Transverse colon (tissue), 4 donors: ENCODE measurements at regions not wholly inside any gene's neighbourhood (a gene's known extent, or its start where the extent isn't known, plus 50 kb on each side); places are given as distances from the start of the nearest gene placed in this dataset.

Experiments
- DNase-seq: peaks from one replicate; pipeline ENCODE4 v3.0.0-alpha.2; 2019
- H3K27ac ChIP-seq, 4 donors: fragments of 200-600 bp; sonication (generic); 2 replicates each; pipeline ENCODE4 v1.5.1; 2016 to 2018; ENCODE audit warnings: inconsistent platforms in 4 of 4
- H3K27me3 ChIP-seq: fragments of 200-600 bp; sonication (generic); 2 replicates; pipeline ENCODE4 v1.5.1; 2017; ENCODE audit warnings: inconsistent platforms
- H3K36me3 ChIP-seq, 4 donors: fragments of 200-600 bp; sonication (generic); 2 replicates each; pipeline ENCODE4 v1.5.1; 2017 to 2019; ENCODE audit warnings: inconsistent platforms in 4 of 4
- H3K4me1 ChIP-seq, 4 donors: fragments of 200-600 bp; sonication (generic); 2 replicates each; pipeline ENCODE4 v1.5.1; 2017 to 2020; ENCODE audit warnings: inconsistent platforms in 4 of 4
- H3K4me3 ChIP-seq, 4 donors: fragments of 200-600 bp; sonication (generic); 1 replicate in 1 of 4; 2 replicates in 3 of 4; pipeline versions ENCODE4 v1.5.1 to v1.6.1; 2017 to 2019; ENCODE audit warnings: inconsistent platforms in 4 of 4
- H3K9me3 ChIP-seq, 2 donors: fragments of 200-600 bp; sonication (generic); 2 replicates each; pipeline ENCODE4 v1.5.1; 2017 to 2019; ENCODE audit warnings: inconsistent platforms in 2 of 2
- CTCF ChIP-seq, 5 experiments: fragments of 200-600 bp in 3 of 5; fragments of 450-650 bp in 2 of 5; sonication (generic) in 3 of 5; IDR thresholded peaks; 1 replicate in 2 of 5; 2 replicates in 3 of 5; pipeline ENCODE4 v1.5.1; 2016 to 2017; ENCODE audit warnings: antibody characterized with exemption in 5 of 5, inconsistent platforms in 3 of 5, mild to moderate bottlenecking in 2 of 5, moderate library complexity in 1 of 5
- EP300 ChIP-seq: sonication (generic); formaldehyde crosslinking; IDR thresholded peaks from one replicate; pipeline ENCODE4 v1.6.1; 2017; ENCODE audit warnings: antibody characterized with exemption, low read depth
- POLR2A ChIP-seq: fragments of 450-650 bp; IDR thresholded peaks from one replicate; pipeline ENCODE4 v1.6.1; 2016; ENCODE audit warnings: antibody characterized with exemption, mild to moderate bottlenecking, moderate library complexity
- POLR2AphosphoS5 ChIP-seq, 3 donors: sonication (generic); formaldehyde crosslinking; IDR thresholded peaks; one replicate each; pipeline ENCODE4 v1.6.1; 2016; ENCODE audit warnings: antibody characterized with exemption in 3 of 3
- WGBS, 2 donors: methylation state at CpG; one replicate each; pipeline ENCODE4 v1.1.5; 2018; ENCODE audit warnings: low coverage in 1 of 2; 5-methylcytosine and 5-hydroxymethylcytosine counted together
- in situ Hi-C, 4 donors: fragments of 200-750 bp; cut with MboI; loops; one replicate each; pipeline versions ENCODE4 v1.15.0 to v1.15.1; 2017; ENCODE audit warnings: low sequenced_read_pairs in 3 of 4, low pct_ligation_motif_present in 1 of 4, low pct_unique_long_range_greater_than_20kb in 1 of 4
- intact Hi-C: fragments of 100-400 bp; cut with DNase I; formaldehyde crosslinking; loops from one replicate; pipeline ENCODE4 v1.15.1; 2023; ENCODE audit warnings: low total_unique reads

DNA sequence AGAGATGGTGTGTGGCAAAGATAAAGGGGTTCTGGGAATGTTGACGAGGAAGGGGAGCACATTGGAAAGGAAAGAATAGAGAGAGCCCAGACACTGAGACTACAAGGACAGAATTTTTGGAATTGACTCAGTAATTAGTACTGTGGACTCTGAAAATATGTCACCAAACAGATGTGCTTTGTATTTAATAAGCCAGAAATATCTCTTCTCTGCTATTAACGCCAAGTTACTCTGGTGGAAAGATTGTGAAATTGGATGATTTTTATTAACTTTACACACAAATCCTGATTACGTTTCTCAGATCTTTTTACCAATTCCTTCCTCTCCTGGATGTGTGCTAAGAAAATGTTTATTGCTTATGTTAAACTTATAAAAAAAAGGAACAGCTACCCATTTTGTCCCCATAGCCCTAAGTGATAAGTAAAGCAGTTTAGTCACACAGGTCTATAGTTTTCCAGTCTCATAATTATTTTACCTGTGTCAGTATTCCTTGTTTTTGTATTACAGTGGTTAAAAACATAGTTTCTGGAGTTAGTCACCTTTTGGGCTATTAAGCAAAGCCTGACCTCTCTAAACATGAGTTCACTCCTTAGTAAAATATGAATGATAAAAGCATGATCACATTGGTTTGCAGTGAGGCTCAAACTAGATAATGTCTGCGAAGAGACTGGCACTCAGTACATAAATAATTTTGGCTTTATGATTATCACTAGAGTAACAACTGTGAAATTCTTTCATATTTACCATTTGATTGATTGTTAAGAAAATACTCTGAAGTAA lies 1068.3 kb downstream of the STIM2 start:
- no peak overlapping the region for H3K27ac ChIP-seq
- no peak overlapping the region for H3K4me3 ChIP-seq
- H3K4me1 ChIP-seq = no peaks in the 10 kb centered on the region
- no peaks in the 10 kb centered on the region for H3K27me3 ChIP-seq
- intact Hi-C loops = no loop called here
- no peaks in the 10 kb centered on the region for H3K36me3 ChIP-seq
- in situ Hi-C loops = no loop called here
- H3K9me3 ChIP-seq = no peaks in the 10 kb centered on the region
- TF ChIP-seq POLR2AphosphoS5 (IDR thresholded peaks at IDR 0.05) = no peak
- TF ChIP-seq CTCF (IDR thresholded peaks at IDR 0.05) = no peak
- TF ChIP-seq EP300 = no peak
- TF ChIP-seq POLR2A = no peak
- DNase-seq = no peak
- 61 to 73% methylated on average over 4 of the region's 4 CpGs for WGBS, 2 donors

DNA sequence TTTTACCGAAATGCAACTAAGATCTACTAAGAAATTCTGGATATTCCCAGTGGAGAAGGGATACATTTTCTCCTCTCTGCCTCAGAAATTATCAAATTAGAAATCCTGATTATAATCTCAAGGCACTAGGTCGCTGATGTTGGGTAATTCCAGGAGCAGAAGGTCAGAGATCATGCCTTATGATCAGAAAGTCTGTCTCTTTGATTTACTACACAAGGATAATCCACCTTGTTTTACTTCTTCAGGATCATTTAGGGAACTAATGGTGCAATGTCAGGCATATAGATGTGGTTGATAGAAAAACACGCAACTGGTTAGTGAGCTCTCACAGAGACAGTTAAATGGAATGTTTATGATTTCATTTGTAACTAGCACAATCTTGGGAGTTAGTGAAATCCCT lies 1069.7 kb downstream of the STIM2 start:
- no peaks in the 10 kb centered on the region for H3K4me1 ChIP-seq
- DNase-seq = no peak
- H3K4me3 ChIP-seq = no peak overlapping the region
- no peaks in the 10 kb centered on the region for H3K36me3 ChIP-seq
- intact Hi-C loops = no loop called here
- no peak overlapping the region for H3K27ac ChIP-seq
- WGBS, 2 donors = 47 to 67% methylated on average over 3 of the region's 3 CpGs
- no peaks in the 10 kb centered on the region for H3K9me3 ChIP-seq
- H3K27me3 ChIP-seq = no peaks in the 10 kb centered on the region
- TF ChIP-seq POLR2A (no peak), EP300 (no peak), POLR2AphosphoS5 (IDR thresholded peaks at IDR 0.05) (no peak), CTCF (IDR thresholded peaks at IDR 0.05) (no peak)
- in situ Hi-C loops = no loop called here

GRCh38 chr4:27930976-27931375 lies 1070.3 kb downstream of the STIM2 start:
- intact Hi-C loops (no loop called here), in situ Hi-C loops (no loop called here)
- no peak for DNase-seq
- no peak overlapping the region for H3K4me3 ChIP-seq
- no peaks in the 10 kb centered on the region for H3K27me3 ChIP-seq
- 85% methylated on average over 1 of the region's 1 CpG; no CpG with 5 or more reads in 1 of the 2 donors for WGBS, 2 donors
- no peak overlapping the region for H3K27ac ChIP-seq
- no peak for TF ChIP-seq CTCF (IDR thresholded peaks at IDR 0.05)
- no peak for TF ChIP-seq POLR2A
- TF ChIP-seq EP300 = no peak
- no peak for TF ChIP-seq POLR2AphosphoS5 (IDR thresholded peaks at IDR 0.05)
- H3K9me3 ChIP-seq = no peaks in the 10 kb centered on the region
- H3K4me1 ChIP-seq = no peaks in the 10 kb centered on the region
- no peaks in the 10 kb centered on the region for H3K36me3 ChIP-seq

DNA sequence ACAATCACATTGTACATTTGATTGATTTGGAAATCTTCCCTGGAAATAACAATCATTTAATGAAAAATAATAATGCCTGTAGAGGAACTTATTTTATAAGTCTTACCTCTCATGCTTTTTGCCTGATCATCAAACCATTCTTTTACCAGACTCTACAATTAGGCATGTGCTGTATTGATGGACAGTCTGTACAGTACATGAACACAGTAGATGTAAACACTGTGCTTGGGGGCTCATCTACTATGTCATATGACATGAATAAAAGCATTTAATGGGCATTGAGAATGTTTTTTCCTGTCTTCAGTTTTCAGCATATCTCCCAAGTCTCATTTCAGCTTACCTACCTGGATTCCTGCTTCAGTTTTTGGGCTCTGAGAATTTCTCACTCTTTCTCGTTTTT lies 1070.9 kb downstream of the STIM2 start:
- DNase-seq = no peak
- in situ Hi-C loops = no loop called here
- Histone ChIP-seq H3K36me3 (no peaks in the 10 kb centered on the region), H3K27me3 (no peaks in the 10 kb centered on the region), H3K9me3 (no peaks in the 10 kb centered on the region), H3K27ac (no peak overlapping the region), H3K4me1 (no peaks in the 10 kb centered on the region), H3K4me3 (no peak overlapping the region)
- TF ChIP-seq EP300 = no peak
- TF ChIP-seq POLR2A = no peak
- TF ChIP-seq CTCF (IDR thresholded peaks at IDR 0.05) = no peak
- TF ChIP-seq POLR2AphosphoS5 (IDR thresholded peaks at IDR 0.05) = no peak
- intact Hi-C loops = no loop called here
- WGBS, 2 donors = 49% methylated on average over 1 of the region's 1 CpG; no CpG with 5 or more reads in 1 of the 2 donors
